ENCODE measurements at regions not wholly inside any gene's neighbourhood (a gene's known extent, or its start where the extent isn't known, plus 50 kb on each side); places are given as distances from the start of the nearest gene placed in this dataset.
"Not testable (repeated sequence)": the region's sequence is repeated elsewhere in the genome, so short reads cannot be mapped to it uniquely, and the experiment has no call there.

DNA sequence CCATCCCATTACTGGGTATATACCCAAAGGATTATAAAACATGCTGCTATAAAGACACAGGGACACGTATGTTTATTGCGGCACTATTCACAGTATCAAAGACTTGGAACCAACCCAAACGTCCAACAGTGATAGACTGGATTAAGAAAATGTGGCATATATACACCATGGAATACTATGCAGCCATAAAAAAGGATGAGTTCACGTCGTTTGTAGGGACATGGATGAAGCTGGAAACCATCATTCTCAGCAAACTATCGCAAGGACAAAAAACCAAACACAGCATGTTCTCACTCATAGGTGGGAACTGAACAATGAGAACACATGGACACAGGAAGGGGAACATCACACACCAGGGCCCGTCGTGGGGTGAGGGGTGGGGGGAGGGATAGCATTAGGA lies 106.1 kb downstream of the CHD1L start:
- not testable (repeated sequence) for DNase-seq

DNA sequence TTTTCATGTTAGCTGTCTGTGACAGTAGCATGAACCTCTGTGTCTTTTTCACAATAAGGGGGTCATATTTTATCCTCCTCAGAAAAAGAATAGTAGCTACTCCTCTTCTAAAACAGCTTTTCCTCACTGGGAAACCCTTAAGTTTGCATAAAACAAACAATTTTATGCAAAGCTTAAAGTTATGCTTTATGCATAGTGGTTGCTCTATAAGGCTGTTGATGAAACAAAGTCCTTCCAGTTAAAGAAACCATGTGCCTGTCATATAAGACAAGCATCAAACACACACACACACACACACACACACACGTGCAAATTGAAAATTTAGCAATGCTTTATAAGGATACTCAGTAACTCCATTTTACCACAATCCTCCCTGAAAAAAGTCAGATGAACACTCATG lies 107.0 kb downstream of the CHD1L start:
- no peak for DNase-seq

DNA sequence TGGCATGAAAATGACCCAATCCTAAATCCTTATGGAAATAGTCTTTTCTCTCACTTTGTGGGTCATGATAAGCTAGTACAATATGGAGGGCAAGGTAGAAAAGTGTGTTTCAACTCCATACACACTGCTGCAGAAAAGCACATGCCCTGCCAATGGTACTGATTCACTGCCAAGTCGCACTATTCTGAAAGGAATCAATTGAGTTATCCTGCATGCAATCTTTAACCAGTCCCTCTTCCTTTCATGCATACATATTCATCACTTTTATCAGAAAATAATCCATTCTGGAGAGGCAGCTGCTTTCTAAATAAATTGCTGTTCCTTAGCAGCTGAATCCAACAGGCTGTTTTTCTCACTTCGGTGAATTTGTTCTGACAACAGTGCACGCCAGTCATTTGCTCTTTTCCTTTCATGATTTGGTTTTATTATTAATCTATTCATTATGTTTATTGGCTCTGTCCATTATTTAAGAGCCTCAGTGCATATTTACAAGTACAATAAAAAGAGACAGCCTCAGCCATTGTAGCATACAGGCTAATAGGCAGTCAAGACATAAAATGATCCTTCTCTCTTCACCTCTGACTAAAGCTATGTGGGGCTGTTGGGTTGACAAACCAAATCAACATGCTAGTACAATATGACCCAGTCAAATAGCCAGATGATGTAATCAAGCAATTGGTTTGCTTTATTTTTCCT lies 108.8 kb downstream of the CHD1L start:
- no peak for DNase-seq

DNA sequence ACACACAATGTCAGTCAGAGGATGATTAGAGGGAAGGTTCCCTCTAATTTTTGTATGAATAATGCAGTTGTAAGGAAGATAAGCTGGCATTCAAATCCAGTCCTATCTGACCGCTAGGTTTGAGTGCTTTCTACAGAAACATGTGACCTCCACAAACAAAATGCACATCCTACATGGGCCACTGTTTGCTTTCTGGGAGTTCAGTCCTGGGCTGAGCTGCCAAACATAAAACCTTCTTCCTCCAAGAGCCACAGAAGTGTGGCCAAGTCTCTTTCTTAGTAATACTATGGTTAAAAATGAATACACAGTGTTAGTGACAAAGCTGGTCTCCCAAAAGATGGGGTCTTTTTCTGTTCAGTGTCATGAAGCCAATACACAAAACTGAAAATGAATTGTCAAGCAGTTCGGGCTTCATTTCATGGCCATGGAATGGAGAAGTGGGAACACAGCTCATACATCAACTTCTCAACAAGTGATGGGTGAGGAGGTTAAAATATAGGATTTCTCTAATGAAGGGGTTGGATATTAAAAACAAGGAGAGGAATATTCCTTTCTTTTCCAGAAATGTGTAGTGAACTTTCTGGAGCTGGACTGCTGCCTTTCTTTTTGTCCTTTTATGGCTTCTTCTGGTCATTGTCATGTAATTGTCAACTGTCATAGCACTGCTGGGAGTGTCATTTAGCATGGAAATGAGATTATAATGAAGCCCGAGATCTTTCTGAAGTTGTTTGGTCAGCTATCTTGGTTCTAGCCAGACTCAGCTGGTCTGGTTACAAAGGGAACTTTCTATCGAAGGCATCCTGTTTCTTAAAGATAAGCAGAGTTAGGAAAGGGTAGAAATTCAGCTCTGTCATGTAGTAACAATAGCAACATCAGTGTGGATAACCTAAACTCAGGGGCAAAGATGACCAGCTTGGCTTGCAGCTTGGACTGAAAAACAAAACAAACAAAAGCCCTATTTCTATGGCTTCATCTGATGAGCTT lies 135.1 kb downstream of the CHD1L start:
- no peak for DNase-seq

DNA sequence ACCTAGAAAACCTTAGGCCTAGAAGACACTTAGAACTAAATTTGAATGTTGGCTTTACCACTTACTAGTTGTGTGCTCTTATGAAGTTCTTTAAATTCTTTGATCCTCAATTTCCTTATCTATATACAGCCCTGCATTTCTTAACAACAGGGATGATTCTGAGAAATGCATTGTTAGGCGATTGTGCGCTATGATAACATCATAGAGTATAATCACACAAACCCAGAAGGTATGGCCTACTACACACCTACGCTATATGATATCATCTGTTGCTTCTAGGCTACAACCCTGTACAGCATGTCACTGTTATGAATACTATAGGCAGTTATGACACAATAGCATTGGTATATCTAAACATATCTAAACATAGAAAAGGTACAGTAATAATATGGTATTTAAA lies 137.4 kb downstream of the CHD1L start:
- no peak for DNase-seq

DNA sequence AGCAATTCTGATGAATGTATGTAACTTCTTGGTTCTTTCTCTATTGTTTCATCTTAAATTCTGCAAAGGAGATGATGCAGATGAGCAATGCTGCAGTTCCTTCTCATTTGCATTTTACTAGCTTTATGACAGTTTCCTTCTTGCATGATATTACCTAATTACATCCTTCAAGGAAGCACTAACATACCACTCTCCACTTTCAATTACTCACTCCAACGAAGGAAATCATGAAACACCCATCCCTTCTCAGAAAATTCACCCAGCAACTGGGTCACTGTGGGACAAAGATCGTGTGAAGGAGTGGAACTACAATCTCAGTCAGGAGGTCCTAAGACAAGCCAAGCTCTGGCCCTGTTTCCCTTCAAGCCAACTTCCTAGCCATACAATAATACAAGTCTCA lies 142.3 kb downstream of the CHD1L start:
- DNase-seq, result no peak

DNA sequence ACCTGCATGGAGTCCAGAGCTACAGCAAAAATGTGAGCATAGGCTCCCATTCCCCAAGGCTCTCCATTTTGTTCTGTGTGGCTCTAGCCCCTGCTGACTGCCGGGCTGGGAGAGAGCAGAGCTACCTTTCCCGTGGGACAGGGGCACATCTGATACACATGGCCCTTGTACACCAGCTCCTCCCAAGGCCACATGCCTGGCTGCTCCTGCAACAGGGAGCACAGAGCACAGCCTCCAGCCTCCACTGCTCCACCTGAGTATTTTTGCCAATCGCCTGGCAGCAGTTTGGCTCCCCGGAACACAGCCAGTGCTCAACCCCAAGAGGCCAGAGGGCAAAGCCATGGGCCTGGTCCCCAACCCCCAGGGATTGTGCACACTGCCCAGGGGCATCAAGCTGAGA lies 146.5 kb downstream of the CHD1L start:
- no peak for DNase-seq

DNA sequence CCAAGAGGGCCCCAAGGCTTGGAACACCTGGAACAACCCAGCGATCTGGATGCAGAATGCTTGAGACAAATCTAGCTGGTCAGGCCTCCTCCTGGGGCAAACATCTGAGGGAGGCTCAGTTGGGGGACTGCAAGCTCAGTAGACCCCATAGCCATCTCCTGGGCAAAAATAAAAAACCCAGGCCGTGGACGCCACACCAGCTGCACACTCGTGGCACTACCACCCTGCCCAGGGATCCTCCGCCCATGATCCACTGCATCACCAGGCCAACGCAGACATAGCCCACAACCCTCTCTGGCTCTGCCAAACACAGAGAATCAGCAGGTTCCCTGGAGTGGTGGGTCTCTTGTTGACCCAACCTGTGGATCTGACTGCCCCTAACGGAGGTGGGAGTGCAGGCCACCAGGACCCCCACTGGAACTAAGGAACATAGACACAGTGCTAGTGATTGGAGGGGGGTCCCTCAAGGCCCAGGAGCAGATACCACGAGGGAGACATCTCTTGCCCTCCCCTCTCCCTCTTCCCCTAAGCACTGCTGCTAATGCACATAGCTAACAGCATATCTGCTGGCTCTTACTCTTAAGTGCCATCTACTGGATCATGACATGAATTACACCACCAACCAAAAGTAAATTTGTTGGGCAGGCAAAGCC lies 147.2 kb downstream of the CHD1L start:
- peak; percentile 54 for DNase-seq

DNA sequence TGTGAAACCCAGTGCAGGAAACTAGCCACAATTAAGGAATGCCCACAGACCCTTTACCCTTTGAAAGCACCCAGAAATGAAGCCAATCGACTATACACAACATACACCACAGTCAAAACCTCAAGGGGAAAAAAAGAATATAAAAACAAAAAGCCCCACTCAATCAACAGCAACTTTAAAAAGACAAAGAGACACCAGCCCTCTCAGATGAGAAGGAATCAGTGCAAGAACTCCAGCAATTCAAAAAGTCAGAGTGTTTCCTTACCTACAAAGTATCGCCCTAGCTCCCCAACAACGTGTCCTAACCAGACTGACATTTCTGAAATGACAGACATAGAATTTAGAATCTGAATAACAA lies 147.7 kb downstream of the CHD1L start:
- no peak for DNase-seq

DNA sequence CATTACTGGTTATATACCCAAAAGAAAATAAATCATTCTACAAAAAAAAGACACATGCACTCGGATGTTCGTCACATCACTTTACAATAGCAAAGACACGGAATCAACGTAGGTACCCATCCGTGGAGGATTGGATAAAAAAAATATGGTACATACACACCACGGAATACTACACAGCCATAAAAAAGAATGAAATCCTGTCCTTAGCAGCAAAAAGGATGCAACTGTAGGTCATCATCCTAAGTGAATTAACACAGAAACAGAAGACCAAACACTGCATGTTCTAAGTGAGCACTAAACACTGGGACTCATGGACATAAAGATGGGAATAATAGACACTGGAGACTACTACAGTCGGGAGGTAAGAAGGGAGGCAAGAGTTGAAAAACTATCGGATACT lies 148.6 kb downstream of the CHD1L start:
- DNase-seq, result no peak

DNA sequence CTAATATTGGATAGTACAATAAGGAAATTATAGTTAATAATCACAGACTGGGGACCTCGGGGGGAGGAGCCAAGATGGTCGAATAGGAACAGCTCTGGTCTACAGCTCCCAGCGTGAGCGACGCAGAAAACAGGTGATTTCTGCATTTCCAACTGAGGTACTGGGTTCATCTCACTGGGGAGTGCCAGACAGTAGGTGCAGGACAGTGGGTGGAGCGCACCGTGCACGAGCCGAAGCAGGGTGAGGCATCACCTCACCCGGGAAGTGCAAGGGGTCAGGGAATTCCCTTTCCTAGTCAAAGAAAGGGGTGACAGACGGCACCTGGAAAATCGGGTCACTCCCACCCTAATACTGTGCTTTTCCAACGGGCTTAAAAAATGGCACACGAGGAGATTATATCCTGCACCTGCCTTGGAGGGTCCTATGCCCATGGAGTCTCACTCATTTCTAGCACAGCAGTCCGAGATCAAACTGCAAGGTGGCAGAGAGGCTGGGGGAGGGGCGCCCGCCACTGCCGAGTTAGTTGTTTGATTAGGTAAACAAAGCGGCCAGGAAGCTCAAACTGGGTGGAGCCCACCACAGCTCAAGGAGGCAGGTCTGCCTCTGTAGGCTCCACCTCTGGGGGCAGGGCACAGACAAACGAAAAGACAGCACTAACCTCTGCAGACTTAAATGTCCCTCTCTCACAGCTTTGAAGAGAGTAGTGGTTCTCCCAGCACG lies 138.8 kb upstream of the BCL9 start:
- DNase-seq, result not testable (repeated sequence)

DNA sequence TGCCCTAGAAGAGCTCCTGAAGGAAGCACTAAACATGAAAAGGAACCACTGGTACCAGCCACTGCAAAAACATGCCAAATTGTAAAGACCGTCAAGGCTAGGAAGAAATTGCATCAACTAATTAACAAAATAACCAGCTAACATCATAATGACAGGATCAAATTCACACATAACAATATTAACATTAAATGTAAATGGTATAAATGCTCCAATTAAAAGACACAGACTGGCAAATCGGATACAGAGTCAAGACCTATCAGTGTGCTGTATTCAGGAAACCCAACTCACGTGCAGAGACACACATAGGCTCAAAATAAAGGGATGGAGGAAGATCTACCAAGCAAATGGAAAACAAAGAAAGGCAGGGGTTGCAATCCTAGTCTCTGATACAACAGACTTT lies 137.0 kb upstream of the BCL9 start:
- DNase-seq, result not testable (repeated sequence)

DNA sequence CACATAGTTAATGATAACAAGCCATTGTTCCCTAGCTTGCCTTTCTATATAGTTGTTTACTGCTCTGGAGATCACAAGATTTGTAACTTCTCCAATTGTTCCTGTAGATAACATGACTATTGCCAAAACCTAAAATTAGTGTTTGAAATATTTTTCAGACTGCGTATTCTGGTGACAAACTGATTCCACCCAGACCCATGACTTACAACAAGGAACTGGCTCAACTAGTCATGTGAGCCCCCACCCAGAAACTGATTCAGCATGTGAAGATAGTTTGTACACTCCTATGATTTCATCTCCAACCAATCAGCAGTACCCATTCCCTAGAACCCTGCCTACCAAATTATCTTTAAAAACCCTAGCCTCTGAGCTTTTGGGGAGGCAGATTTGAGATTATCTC lies 131.4 kb upstream of the BCL9 start:
- DNase-seq, result no peak

DNA sequence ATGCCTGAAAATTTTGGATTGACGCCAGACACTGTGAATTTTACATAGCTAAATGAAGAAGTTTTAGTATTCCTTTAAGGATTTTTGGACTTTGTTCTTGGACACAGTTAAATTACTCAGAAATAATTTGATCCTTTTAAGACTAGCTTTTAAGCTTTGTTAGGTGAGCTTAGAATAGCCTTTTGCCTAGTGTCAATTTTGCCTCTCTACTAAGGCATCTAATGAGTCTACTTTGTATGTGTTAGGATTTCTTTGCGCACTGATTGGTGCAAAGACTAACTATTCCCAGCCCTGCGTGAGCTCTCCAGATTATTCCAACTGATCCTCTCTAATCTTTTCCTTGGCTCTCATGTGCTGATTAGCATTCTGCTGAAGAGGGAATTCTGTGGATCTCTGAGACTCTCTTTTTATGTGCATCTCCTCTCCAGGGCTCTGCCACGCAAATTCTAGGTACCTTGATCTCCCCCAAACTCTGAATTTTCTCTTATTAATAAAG lies 128.1 kb upstream of the BCL9 start:
- no peak for DNase-seq

DNA sequence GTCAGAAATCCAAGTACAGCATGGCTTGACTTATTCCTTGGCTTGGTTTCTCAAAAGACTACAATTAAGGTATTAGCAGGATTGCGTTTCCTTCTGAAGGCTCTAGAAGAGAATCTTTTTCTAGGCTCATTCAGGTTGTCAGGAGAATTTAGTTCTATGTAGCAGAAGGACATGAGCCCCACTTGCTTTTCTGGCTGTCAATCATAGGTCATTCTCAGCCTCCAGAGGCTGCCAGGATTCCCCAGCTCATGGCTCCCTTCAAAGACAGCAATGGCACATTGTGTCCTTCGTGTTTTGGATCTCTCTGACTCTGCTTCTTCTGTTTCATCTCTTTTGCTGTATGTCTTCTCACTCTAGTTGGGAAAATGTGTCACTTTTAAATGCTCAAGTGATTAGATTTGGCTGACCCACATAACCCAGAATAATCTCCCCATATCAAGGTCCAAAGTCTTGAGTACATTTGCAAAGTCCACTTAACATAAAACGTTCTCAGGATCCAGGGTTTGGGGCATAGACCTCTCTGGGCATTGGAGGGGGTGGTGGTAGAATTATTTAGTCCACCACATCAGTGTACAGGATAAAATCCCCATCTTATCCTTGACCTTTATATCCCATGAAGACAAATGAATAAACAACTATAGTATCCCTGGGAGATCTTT lies 126.7 kb upstream of the BCL9 start:
- DNase-seq, result no peak

DNA sequence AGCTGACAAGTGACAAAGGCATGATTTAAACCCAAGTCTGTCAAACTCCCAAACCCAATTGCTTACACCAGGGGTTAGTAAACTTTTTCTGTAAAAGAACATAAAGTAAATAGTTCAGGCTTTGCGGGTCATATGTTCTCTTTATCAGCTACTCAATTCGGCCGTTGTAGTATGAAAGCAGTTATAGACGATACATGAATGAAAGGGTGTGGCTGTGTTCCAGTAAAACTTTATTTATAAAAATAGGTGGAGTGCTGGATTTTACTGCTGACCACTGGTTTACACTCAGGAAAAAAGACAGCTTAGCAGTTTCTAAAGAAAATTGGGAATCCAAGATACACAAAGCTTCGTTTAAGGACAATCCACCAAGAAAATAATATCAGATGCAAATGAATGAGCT lies 124.3 kb upstream of the BCL9 start:
- DNase-seq, result no peak

DNA sequence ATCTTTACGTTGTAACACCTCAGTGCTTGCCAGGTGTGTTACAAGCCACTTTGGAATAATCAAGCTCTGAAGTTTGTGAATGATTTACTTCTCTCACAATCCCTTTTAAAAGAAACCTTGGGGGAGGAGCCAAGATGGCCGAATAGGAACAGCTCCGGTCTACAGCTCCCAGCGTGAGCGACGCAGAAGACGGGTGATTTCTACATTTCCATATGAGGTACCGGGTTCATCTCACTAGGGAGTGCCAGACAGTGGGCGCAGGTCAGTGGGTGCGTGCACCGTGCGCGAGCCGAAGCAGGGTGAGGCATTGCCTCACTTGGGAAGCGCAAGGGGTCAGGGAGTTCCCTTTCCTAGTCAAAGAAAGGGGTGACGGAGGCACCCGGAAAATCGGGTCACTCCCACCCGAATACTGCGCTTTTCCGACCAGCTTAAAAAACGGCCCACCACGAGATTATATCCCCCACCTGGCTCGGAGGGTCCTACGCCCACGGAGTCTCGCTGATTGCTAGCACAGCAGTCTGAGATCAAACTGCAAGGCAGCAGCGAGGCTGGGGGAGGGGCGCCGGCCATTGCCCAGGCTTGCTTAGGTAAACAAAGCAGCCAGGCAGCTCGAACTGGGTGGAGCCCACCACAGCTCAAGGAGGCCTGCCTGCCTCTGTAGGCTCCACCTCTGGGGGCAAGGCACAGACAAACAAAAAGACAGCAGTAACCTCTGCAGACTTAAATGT lies 118.0 kb upstream of the BCL9 start:
- DNase-seq, result not testable (repeated sequence)

DNA sequence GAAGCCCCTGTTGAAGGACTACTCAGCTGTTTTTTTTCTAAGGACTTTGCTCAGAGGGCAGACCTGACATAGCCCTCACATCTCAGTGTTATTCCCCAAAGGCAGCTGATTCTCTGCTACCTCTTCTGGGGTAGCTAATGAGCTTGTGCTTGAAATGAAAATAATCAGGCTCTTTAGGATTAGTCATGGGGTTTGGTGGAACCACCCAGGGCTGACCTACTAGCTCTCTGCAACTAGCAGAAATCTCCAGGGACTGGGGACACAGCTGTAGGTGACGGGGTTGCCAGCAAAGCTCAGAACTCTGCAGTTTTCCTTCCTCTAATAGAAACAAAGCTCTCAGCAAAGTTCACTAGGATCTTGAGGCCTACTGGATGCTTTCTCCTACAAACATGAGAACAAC lies 106.4 kb upstream of the BCL9 start:
- DNase-seq, result no peak

DNA sequence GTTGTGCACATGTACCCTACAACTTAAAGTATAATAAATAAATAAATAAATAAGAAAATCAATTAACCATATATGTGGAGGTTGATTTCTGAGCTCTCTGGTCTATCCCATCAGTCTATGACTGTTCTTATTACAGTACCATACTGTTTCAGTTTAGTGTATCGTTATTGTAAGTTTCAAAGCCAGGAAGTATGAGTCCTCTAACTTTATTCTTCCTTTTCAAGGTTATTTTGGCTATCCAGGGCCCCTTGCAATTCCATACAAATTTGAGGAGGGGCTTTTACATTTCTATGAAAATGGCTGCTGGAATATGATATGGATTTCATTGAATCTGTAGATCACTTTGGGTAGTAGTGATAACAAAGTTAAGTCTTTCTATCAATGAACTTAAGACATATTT lies 96.9 kb upstream of the BCL9 start:
- DNase-seq, result no peak

DNA sequence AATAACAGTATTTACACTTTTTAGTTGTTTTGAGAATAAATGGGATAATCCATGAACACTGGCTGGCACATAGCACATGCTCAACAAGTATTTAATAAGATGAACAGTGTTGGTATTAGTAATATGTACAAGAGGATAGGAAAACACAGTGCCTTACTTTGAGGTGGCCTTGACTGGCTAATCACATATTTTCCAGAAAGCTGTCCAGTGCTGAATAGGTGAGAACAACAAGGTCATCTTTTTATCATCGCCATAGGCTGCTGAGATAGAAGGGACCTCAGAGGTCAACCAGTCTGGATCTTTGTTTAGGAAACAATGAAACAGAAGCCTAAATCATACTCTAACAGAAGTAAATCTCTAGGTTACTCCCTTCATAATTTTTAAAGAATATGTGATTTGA lies 89.7 kb upstream of the BCL9 start:
- DNase-seq, result no peak

DNA sequence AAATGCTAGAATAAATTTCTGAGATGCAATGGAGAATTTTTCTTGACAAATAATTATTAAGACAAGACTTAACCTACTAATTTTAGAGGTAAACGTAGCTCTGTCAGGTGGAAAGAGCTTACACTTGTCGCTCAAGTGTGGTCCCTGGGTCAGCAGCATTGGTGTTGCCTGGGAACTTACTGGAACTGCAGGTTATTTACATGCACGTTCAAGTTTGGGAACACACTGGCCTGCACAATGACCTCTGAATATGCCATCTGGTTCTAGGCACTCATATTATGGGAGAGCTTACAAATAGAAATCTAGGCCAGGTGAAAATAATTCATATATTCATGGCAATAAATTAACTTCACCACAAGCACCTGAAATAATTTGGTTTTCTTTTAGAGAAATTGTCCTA lies 88.5 kb upstream of the BCL9 start:
- DNase-seq, result no peak

DNA sequence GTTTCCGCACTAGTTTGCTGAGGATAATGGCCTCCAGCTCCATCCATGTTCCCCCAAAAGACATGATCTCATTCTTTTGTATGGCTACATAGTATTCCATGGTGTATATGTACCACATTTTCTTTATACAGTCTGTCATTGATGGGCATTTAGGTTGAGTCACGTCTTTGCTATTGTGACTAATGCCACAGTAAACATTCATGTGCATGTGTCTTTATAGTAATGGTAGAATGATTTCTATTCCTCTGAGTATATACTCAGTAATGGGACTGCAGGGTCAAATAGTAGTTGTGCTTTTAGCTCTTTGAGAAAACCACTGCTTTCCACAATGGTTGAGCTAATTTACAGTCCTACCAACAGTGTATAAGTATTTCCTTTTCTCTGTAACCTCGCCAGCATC lies 78.3 kb upstream of the BCL9 start:
- DNase-seq, result no peak

Measured in islet precursor cell (in vitro differentiated cells).